ENCODE measurements at regions not wholly inside any gene's neighbourhood (a gene's known extent, or its start where the extent isn't known, plus 50 kb on each side); places are given as distances from the start of the nearest gene placed in this dataset.

GRCh38 chr21:28309596-28309995 lies 683.1 kb downstream of the LTN1 start:
- H3K79me2 ChIP-seq (ENCODE audit: control insufficient read depth, insufficient read depth, low read length), result no peaks in the 10 kb centered on the region
- H3K36me3 ChIP-seq (ENCODE audit: control insufficient read depth in 2 of 2, extremely low read depth in 1 of 2, insufficient read depth in 2 of 2, low read length in 2 of 2), result no peaks in the 10 kb centered on the region
- no peak overlapping the region for H2AFZ ChIP-seq (ENCODE audit: control insufficient read depth, low read length)
- TF ChIP-seq, protein P1, sequence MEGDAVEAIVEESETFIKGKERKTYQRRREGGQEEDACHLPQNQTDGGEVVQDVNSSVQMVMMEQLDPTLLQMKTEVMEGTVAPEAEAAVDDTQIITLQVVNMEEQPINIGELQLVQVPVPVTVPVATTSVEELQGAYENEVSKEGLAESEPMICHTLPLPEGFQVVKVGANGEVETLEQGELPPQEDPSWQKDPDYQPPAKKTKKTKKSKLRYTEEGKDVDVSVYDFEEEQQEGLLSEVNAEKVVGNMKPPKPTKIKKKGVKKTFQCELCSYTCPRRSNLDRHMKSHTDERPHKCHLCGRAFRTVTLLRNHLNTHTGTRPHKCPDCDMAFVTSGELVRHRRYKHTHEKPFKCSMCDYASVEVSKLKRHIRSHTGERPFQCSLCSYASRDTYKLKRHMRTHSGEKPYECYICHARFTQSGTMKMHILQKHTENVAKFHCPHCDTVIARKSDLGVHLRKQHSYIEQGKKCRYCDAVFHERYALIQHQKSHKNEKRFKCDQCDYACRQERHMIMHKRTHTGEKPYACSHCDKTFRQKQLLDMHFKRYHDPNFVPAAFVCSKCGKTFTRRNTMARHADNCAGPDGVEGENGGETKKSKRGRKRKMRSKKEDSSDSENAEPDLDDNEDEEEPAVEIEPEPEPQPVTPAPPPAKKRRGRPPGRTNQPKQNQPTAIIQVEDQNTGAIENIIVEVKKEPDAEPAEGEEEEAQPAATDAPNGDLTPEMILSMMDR (optimal IDR thresholded peaks at IDR 0.05 in 1 of 3, IDR thresholded peaks at IDR 0.05 in 1 of 3, conservative IDR thresholded peaks at IDR 0.05 in 1 of 3; ENCODE audit: extremely low read depth in 1 of 3, insufficient read depth in 2 of 3, low read length in 3 of 3), result no peak
- TF ChIP-seq EZH2 (IDR thresholded peaks at IDR 0.05; ENCODE audit: low read length), result no peak
- H3K4me3 ChIP-seq (ENCODE audit: control insufficient read depth in 2 of 3, extremely low read depth in 1 of 3, insufficient read depth in 2 of 3, low read depth in 1 of 3, low read length in 3 of 3), result no peak overlapping the region
- H3K9me1 ChIP-seq (ENCODE audit: control insufficient read depth, extremely low read depth, insufficient read depth, low read length), result no peaks in the 10 kb centered on the region
- DNase-seq (ENCODE audit: low read depth, low spot score) (no peak), FAIRE-seq (no peak)
- H3K9ac ChIP-seq (ENCODE audit: control insufficient read depth, extremely low read depth, insufficient read depth, low read length), result no peak overlapping the region
- dilution Hi-C loops (cut with MboI; ENCODE audit: extremely low pct_ligation_motif_present, low sequenced_read_pairs), result no loop called here
- H3K4me1 ChIP-seq (ENCODE audit: control insufficient read depth, extremely low read depth, insufficient read depth, low read length), result peaks cover 13% of the 10 kb centered on the region
- H3K27ac ChIP-seq (ENCODE audit: control insufficient read depth, insufficient read depth, low read length), result no peak overlapping the region
- no peaks in the 10 kb centered on the region for H4K20me1 ChIP-seq (ENCODE audit: control insufficient read depth, extremely low read depth, insufficient read depth, low read length)
- H3K27me3 ChIP-seq (ENCODE audit: control insufficient read depth, extremely low read depth, insufficient read depth, low read length), result no peaks in the 10 kb centered on the region
- H3K4me2 ChIP-seq (ENCODE audit: control insufficient read depth, extremely low read depth, insufficient read depth, low read depth, low read length), result no peak overlapping the region
- no peaks in the 10 kb centered on the region for H3K9me3 ChIP-seq (ENCODE audit: control insufficient read depth, low read depth, low read length)

GRCh38 chr21:28308516-28308915 lies 684.2 kb downstream of the LTN1 start:
- Histone ChIP-seq H3K4me1 (ENCODE audit: control insufficient read depth, extremely low read depth, insufficient read depth, low read length) (peaks cover 13% of the 10 kb centered on the region), H3K9ac (ENCODE audit: control insufficient read depth, extremely low read depth, insufficient read depth, low read length) (no peak overlapping the region), H3K79me2 (ENCODE audit: control insufficient read depth, insufficient read depth, low read length) (no peaks in the 10 kb centered on the region), H2AFZ (ENCODE audit: control insufficient read depth, low read length) (no peak overlapping the region), H3K4me3 (ENCODE audit: control insufficient read depth in 2 of 3, extremely low read depth in 1 of 3, insufficient read depth in 2 of 3, low read depth in 1 of 3, low read length in 3 of 3) (no peak overlapping the region), H3K27ac (ENCODE audit: control insufficient read depth, insufficient read depth, low read length) (no peak overlapping the region), H3K4me2 (ENCODE audit: control insufficient read depth, extremely low read depth, insufficient read depth, low read depth, low read length) (no peak overlapping the region), H4K20me1 (ENCODE audit: control insufficient read depth, extremely low read depth, insufficient read depth, low read length) (no peaks in the 10 kb centered on the region), H3K9me3 (ENCODE audit: control insufficient read depth, low read depth, low read length) (no peaks in the 10 kb centered on the region), H3K27me3 (ENCODE audit: control insufficient read depth, extremely low read depth, insufficient read depth, low read length) (no peaks in the 10 kb centered on the region), H3K9me1 (ENCODE audit: control insufficient read depth, extremely low read depth, insufficient read depth, low read length) (no peaks in the 10 kb centered on the region), H3K36me3 (ENCODE audit: control insufficient read depth in 2 of 2, extremely low read depth in 1 of 2, insufficient read depth in 2 of 2, low read length in 2 of 2) (no peaks in the 10 kb centered on the region)
- no peak for DNase-seq (ENCODE audit: low read depth, low spot score)
- dilution Hi-C loops (cut with MboI; ENCODE audit: extremely low pct_ligation_motif_present, low sequenced_read_pairs), result no loop called here
- TF ChIP-seq, protein P1 (optimal IDR thresholded peaks at IDR 0.05 in 1 of 3, IDR thresholded peaks at IDR 0.05 in 1 of 3, conservative IDR thresholded peaks at IDR 0.05 in 1 of 3; ENCODE audit: extremely low read depth in 1 of 3, insufficient read depth in 2 of 3, low read length in 3 of 3), result no peak
- TF ChIP-seq EZH2 (IDR thresholded peaks at IDR 0.05; ENCODE audit: low read length), result no peak
- peak; percentile 78 for FAIRE-seq
